GM18907 (cell line): ENCODE measurements at regions not wholly inside any gene's neighbourhood (a gene's known extent, or its start where the extent isn't known, plus 50 kb on each side); places are given as distances from the start of the nearest gene placed in this dataset.

ENCODE experiments used
- ATAC-seq: cut with Tn5 transposase; IDR thresholded peaks from one replicate; pipeline ENCODE4 v1.9.1; 2021; ENCODE audit warnings: mild to moderate bottlenecking, moderate library complexity; ENCODE audit not compliant: unreplicated experiment

DNA sequence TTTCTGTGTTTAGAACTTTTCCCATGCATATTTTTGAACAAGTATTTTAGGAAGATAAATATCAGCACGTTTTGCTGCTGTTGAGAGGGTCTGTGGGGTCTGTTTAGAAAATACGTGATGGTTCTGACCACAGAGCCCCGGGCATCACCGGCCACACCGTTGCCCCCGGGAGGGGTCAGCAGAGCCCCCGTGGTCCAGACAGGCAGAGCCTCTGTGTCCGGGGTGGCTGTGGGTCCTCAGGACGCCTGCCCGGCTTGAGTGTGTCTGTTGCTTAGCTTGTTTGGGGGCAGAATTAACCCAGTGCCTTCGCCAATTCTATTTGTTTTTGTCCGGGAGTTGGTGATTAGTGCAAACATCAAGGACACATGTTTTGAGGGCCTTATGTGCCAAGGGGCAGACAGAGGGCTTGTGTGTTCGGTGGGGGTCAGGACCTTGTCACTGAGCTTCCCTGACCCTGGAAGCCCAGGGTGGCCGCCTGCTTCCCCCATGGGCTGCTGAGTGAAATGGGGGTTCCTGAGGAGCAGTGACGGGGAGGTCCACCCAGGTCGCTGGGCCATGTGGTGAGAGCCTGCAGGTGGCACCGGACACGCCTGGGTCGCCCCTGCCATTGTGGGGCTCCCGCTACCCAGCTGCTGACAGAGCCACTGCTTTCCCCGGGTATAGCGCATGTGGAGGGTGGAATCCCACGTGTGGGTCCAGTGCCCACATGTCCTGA lies 122.2 kb downstream of the SIK1 start:
- no peak for ATAC-seq

DNA sequence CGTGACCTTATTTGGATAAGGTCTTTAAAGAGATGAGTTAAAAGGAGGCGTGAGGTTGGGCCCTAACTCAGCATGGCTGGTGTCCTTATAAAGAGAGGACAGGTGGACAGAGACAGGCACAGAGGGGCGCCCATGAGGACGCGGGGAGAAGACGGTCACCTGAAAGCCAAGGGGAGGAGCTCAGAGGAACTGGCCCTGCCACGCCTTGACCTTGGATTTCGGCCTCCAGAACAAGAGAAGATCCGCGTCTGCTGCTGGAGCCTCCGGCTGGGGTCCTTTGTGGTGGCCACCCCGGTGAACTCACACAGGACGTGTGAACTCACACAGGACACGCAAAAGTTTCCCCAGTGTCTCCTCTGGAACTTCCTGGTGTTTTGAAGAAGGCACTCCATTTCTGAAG lies 122.7 kb downstream of the SIK1 start:
- no peak for ATAC-seq

DNA sequence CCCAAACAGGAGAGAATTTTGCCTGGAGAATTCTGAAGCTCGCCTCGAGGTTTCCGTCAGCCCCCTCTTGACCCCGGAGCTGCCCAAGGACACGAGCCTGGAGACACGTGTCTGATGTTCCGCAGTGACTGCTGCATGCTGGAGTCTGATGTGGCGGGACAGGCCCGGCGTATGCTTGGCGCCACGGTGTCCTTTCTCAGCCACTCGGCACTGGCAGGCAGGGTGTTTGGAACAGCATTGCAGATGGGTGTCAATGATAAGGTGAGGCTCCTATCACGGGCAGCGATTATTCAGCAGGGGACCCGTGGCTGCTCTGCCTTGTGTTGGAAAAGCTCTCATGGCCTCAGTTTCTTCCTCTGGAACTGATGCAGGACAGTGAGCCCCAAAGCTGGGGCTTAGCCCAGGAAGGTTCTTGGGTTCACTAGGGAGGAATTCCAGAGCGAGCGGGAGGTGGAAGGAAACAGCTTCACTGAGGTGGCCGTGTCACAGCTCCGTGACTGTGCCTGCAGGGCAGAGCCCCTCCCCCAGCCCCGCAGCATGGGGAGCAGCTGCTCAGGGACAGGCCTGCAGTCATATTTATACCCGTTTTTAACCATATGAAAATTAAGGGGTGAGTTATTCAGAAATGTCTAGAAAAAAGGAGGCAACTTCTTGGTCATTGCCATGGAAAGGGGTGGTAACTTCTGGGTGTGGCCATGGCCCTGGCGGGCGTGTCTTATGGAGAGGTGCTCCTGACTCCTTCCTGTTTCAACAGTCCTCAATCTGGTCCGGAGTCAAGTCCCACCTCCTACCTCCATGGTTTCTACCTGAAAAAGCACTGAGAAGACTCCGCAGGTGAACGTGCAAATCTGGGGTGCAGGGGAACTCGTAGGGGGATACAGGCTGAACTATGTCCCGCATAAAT lies 123.4 kb downstream of the SIK1 start:
- no peak for ATAC-seq

DNA sequence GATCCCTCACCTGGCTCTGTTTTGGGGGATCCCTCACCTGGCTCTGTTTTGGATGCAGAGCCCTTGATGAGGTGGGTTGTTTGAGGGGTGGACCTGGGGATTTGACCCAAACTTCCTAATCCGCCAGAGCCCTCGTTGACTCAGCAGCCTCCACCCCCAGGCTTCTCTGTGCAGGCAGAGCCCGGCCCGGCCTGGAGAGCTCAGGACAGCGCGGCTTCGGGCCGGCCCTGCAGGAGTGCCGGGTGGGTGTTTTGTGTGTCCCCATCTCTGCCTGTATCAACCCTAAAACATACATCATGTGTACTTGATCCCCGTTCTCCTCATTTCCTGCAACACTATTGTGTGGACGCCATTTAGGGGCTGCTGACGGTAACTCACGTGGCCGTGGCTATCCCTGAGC lies 124.2 kb downstream of the SIK1 start:
- ATAC-seq: no peak

DNA sequence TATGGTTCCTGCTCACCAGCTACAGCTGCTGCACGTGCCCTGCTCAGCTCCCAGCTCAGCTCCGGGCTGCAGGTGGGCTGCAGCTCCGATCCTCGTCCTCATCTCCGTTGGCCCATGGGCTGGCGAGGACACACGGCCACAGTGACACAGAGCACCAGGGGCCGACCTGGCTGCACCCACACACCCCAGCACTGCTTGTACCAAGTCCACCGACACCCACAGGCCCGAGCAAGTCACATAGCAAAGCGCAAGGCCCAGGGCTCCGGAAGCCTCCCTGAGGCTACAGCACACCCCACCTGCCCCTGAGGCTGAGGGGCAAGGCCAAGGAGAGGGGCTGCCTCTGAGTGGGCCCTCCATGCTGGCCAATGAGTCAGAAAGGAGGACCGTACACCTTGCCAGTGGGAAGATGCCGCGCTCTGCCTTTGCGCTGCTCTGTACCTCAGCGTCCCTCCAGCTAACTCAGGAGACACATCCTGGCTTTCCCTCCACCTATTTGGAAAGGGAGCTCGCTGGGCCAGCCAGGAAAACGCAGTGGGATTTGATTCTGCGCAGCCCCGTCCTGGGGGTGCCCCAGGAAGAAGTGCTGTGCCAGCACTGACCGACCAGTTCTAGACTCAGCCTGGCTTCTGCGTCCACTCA lies 124.8 kb downstream of the SIK1 start:
- ATAC-seq: no peak

DNA sequence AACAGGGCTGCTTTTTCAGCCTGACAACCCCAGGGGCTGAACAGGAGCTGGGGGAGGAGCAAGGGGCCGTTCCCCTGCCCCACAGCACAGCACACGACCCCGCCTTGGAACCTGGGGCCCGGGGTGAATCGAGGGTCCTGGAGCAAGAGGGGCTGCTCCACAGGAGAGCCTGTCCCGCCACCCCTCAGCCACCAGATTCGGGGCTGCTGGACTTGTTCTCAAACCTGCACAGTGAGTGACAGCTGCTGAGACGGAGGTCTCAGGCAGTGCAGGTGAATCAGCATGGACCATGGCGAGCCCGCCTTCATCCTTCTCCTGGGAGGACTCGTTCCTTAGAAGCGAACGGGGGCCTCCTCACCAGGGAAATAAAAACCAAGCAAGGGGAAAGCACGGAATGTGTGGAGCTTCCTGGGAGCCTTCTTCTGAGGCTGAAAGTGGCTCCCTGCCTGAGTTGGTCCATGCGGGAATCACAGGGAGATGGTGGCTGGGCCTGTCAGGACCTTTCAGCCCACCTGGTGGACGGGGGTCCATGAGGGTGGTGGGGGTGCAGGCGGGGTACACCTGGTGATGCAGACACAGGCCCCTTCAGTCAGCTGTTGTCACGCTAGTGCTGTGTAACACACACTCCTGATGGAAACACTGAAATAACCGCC lies 125.4 kb downstream of the SIK1 start:
- ATAC-seq: no peak

DNA sequence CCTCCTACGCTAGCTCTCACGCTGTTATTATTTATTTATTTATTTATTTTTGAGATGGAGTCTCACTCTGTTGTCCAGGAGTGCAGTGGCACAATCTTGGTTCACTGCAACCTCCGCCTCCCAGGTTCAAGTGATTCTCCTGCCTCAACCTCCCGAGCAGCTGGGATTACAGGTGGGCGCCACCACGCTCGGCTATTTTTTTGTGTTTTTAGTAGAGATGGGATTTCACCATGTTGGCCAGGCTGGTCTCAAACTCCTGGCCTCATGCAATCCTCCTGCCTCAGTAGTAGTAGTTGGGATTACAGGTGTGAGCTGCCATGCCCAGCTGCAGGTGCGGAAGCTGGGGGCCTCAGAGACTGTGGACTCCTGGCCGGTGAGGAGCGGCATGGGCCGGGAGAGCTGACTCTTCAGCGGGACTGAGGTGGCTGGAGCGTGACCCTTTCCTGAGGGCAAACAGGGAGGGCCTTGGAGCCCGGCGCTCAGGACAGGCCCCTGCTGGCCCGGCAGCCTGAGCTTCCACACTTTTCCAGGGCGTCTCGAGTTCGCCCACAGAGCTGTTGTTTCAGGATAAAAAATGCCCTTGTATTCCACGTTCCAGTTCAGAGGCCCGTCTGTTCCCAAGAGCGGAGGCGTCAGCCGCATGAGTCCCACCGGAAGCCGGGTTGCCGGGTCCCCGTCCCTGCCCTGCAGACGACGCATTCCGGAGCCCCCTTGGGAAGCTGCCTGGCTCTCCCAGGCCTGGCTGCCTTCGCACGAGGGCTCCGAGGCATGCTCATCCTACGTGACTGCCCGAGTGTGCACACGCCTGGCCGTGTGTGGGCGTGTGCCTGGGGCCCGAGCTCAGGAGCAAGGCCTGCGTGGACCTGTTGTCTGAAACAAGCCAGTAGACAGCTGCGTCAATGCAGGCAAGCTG lies 126.2 kb downstream of the SIK1 start:
- ATAC-seq: no peak

DNA sequence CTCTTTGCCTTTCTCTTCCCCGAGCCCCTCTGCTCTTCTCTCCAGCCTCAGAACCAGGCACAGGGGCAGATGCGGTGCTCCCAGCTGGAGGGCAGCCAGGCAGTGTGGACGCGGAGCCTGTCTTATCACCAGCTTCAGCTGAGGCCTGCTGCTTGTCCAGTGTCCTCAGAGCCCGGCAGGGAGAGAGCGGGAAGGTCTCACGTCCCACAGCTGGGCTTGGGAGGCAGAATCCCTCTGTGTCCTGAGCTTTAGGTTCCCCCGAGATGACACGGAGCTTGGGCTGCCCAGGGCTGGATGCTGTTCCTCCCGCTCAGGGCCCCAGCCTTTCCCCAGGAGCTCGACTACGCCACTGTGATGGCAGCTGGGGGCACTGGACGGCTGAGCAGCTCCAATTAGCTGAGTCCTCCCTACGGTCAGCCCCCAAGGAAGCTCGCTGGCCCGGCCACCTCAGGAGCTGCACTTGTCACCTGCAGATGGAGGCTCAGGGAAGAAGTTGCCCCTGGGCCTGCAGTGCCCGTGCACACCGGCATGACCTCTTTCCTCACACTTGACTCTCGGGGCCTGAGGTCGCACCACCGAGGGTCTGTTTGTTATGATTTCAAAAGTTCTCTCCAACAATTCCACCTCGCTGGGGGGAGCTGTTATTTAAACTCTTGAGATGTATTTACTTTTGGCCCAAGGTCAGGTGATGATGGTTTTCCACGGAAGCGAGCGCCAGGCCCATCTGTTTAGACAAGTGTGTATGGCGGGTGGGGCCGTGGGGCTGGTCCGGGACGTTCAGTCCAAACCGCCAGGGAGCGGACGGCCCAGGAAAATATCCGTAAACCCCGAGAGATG lies 127.3 kb downstream of the SIK1 start:
- no peak for ATAC-seq

DNA sequence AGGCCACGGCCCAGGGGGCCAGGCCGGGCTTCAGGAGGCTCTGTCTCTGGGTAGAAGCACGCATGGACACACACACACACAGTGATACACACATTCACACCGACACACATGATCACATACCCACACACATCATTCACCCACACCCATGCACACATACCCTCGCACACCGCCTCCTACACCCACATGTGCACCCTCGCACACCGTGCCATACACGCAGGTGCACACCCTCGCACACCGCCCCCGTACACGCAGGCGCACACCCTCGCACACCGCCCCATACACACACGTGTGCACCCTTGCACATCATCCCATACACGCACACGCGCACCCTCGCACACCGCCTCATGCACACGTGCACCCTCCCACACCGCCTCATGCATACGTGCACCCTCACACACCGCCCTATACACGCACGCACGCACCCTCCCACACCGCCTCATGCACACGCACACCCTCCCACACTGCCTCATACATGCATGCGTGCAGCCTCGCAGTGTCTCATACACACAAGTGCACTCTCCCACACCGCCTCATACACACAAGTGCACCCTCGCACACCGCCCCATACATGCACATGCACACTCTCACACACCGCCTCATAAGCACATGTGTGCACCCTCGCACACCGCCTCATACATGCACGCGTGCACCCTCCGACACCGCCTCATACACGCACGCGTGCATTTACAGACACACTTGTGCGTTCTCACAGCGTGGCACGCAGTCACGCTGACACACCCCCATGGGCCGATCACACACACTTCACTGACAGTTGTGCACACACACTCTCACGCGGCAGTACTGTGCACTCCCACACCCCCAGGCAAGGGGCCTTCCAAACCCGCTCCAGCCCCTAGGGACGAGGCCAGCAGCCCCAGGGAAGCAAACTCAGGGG lies 128.1 kb downstream of the SIK1 start:
- ATAC-seq: no peak

DNA sequence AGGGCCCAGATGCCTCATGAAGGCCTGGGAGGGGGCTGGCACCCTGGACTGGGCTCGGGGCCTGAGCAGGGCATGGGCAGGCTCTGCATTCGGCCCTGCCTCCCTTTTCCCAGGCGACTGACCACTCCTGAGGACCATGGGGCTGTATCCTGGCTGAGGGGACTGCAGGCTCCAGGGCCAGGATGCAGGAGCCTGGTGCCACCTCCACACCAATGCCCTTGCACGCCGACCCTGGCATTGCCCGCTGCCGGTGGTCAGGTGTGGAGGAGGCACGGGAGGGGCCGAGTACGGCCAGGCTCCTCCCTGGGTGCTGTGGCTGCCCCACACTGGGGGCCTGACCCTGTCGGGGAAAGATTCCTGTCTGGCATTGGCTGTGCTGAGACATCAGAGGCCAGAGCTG lies 128.9 kb downstream of the SIK1 start:
- ATAC-seq: no peak

DNA sequence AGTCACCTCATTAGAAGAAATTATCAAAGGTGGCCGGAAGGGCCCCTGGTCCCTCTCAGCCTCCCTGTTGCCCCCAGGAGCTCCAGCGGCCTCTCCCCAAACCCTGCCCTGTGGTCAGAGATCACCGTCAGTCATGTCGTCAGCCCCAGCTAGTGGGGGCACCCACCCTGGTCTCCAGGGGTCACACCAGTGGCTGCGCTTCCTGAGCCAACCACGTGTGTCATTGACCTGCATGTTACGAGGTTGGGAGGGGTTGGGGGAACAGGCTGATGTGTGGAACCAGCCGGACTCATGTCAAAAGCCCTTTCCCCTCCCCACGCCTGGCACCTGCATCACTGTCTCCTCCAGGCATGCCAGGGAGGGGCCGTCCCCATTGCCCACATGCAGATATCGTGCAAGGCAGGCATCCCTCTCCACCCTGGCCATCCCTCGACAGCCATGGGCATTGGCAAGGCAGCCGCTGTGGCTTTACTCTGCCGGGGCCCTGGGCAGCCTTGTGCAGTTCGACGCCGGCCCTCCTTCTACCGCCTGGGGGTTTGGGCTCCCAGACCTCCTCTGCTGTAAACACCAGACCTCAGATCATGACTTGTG lies 128.7 kb downstream of the CRYAA start:
- ATAC-seq: no peak

DNA sequence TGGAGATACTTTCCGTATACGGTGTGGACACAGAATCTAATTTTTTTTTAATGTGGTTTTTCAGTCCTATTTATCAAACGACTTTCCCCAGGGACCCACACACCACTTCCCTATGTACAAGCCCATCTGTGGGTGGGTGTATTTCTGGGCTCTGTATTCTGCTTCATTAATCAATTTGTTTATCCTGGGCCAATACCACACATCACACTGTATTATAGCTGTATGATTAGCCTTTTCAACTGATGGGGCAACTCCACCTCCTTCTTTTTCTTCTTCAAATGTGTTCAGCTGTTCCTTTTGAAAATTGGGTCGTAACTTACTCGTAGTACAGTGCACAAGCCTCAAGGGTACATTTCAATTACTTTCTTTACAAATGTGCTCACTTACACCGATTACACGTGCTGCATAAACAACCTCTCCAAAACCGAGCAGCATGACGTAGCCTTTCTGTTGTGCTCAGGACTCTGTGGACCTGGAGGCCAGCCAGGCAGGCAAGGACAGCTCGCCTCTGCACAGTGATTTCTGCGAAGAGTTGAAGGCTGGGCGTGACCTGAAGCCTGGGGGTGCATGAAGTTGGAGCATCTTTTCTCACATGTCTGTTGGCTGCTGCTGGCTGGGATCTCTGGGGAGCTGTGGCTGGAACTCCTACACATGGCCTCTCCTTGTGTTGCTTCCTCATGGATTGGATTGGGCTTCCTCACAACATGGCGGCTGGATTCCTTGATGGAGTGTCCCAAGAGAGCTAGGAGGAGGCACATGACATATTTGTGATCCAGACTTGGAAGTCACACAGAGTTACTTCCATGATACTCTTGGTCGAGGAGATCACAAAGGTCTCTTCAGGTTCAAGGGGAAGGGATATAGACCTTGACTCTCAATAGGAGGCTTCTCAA lies 126.5 kb downstream of the CRYAA start:
- no peak for ATAC-seq

DNA sequence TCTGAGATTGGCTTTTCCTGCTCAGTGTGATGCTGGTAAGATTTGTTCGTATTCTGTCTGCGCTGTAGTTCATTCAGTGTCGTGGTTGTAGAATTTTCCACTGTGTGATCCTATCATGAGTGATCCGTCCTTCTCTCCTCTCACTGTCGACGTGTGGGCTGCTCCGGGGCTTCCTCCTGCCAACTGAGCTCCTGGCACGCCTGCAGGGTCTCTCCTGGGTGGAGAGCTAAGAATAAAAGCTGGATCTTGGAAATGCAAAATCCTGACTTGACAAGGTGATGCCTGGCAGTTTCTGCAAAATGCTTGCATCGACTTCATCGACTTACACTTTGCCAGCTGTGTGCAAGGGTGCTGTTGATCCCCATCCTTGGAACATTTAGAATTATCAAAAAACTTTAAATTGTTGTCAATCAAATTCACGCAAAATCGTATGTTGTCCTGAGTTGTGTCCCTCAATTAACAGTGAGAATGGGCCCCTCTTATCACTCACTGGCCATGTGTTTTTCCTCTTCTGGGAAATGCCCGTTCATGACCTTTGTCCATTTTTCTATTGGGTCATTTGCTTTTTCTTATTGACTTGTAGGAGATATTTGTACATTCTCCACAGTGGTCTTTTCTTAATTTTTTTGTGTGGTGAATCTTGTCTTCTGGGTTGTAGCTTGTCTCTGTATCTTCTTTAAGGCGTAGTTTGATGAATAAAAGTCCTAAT lies 125.5 kb downstream of the CRYAA start:
- ATAC-seq: no peak

DNA sequence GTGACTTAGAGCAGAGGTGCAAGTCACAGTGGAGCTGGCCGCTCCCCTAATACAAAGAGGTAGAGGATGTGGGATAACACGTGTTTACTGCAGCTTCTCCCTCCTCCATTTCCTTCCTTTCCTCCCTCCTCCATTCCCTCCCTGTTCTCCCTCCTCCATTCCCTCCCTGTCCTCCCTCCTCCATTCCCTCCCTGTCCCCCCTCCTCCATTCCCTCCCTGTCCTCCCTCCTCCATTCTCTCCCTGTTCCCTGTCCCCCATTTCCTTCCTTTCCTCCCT lies 124.0 kb downstream of the CRYAA start:
- no peak for ATAC-seq

DNA sequence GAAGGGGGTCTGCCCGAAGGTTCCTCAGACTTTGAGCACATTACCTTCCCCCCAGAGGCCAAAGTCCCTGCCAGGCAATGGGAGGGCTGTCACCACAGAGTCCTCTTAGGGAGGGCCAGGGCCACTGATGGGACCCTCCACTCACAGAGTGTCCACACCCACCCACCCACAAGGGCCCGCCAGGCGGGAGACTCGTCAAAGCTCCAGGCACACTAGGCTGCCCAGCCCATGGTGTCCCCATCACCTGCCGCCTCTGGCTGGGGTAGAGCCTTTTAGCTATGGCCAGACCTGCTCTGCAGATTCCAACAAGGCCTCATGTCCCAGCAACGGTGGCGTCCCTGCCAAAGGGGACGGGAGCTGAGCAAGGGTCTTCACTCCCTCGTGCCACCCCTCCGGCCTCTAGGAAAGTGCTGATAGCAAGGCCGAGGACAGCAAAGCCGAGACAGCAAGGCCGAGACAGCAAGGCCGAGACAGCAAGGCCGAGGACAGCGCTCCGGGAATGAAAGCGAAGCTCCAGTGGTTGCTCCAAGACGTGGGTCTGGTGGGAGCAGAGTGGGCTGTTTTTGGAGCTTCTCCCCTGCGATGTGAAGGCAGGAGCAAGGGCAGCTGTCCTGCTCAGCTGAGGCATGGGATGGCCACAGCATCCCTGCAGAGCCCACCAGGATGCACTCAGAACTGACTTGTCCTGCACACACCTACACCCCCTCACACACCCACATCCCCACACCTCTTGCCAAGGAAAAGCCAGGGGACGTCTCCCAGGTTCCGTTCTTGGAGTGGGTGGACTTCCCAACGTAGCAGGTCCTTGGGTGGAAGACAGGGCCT lies 123.4 kb downstream of the CRYAA start:
- ATAC-seq: no peak
